ENCODE measurements at regions not wholly inside any gene's neighbourhood (a gene's known extent, or its start where the extent isn't known, plus 50 kb on each side); places are given as distances from the start of the nearest gene placed in this dataset.

GRCh38 chr19:5205937-5206750 is 134.5 kb downstream of the PTPRS start:
- no peaks in the 10 kb centered on the region for H3K4me1 ChIP-seq (ENCODE audit: control insufficient read depth, extremely low read depth, insufficient read depth, low read length)
- no peaks in the 10 kb centered on the region for H3K27me3 ChIP-seq (ENCODE audit: control insufficient read depth, extremely low read depth, insufficient read depth, low read length)
- dilution Hi-C loops (cut with MboI; ENCODE audit: extremely low pct_ligation_motif_present, low sequenced_read_pairs), result no loop called here
- no peak for FAIRE-seq
- H3K27ac ChIP-seq (ENCODE audit: control insufficient read depth, insufficient read depth, low read length), result no peak overlapping the region
- H3K9me1 ChIP-seq (ENCODE audit: control insufficient read depth, extremely low read depth, insufficient read depth, low read length), result no peaks in the 10 kb centered on the region
- no peak overlapping the region for H2AFZ ChIP-seq (ENCODE audit: control insufficient read depth, low read length)
- no peak for DNase-seq (ENCODE audit: low read depth, low spot score)
- H3K36me3 ChIP-seq (ENCODE audit: control insufficient read depth in 2 of 2, extremely low read depth in 1 of 2, insufficient read depth in 2 of 2, low read length in 2 of 2), result peaks cover 0 to 3% of the 10 kb centered on the region in 2 experiments
- no peaks in the 10 kb centered on the region for H3K79me2 ChIP-seq (ENCODE audit: control insufficient read depth, insufficient read depth, low read length)
- H3K9ac ChIP-seq (ENCODE audit: control insufficient read depth, extremely low read depth, insufficient read depth, low read length), result no peak overlapping the region
- H4K20me1 ChIP-seq (ENCODE audit: control insufficient read depth, extremely low read depth, insufficient read depth, low read length), result no peaks in the 10 kb centered on the region
- no peak overlapping the region for H3K4me3 ChIP-seq (ENCODE audit: control insufficient read depth in 2 of 3, extremely low read depth in 1 of 3, insufficient read depth in 2 of 3, low read depth in 1 of 3, low read length in 3 of 3)
- no peaks in the 10 kb centered on the region for H3K9me3 ChIP-seq (ENCODE audit: control insufficient read depth, low read depth, low read length)
- no peak overlapping the region for H3K4me2 ChIP-seq (ENCODE audit: control insufficient read depth, extremely low read depth, insufficient read depth, low read depth, low read length)
- TF ChIP-seq EZH2 (IDR thresholded peaks at IDR 0.05; ENCODE audit: low read length) (no peak), CTCF (optimal IDR thresholded peaks at IDR 0.05 in 1 of 3, IDR thresholded peaks at IDR 0.05 in 1 of 3, conservative IDR thresholded peaks at IDR 0.05 in 1 of 3; ENCODE audit: extremely low read depth in 1 of 3, insufficient read depth in 2 of 3, low read length in 3 of 3) (no peak)

GRCh38 chr19:5205381-5205780 is 135.2 kb downstream of the PTPRS start:
- Histone ChIP-seq H3K4me2 (ENCODE audit: control insufficient read depth, extremely low read depth, insufficient read depth, low read depth, low read length) (no peak overlapping the region), H3K27me3 (ENCODE audit: control insufficient read depth, extremely low read depth, insufficient read depth, low read length) (no peaks in the 10 kb centered on the region), H4K20me1 (ENCODE audit: control insufficient read depth, extremely low read depth, insufficient read depth, low read length) (no peaks in the 10 kb centered on the region), H3K79me2 (ENCODE audit: control insufficient read depth, insufficient read depth, low read length) (no peaks in the 10 kb centered on the region), H3K27ac (ENCODE audit: control insufficient read depth, insufficient read depth, low read length) (no peak overlapping the region), H3K4me1 (ENCODE audit: control insufficient read depth, extremely low read depth, insufficient read depth, low read length) (no peaks in the 10 kb centered on the region), H2AFZ (ENCODE audit: control insufficient read depth, low read length) (no peak overlapping the region), H3K36me3 (ENCODE audit: control insufficient read depth in 2 of 2, extremely low read depth in 1 of 2, insufficient read depth in 2 of 2, low read length in 2 of 2) (no peaks in the 10 kb centered on the region), H3K9me1 (ENCODE audit: control insufficient read depth, extremely low read depth, insufficient read depth, low read length) (no peaks in the 10 kb centered on the region), H3K9ac (ENCODE audit: control insufficient read depth, extremely low read depth, insufficient read depth, low read length) (no peak overlapping the region), H3K4me3 (ENCODE audit: control insufficient read depth in 2 of 3, extremely low read depth in 1 of 3, insufficient read depth in 2 of 3, low read depth in 1 of 3, low read length in 3 of 3) (no peak overlapping the region), H3K9me3 (ENCODE audit: control insufficient read depth, low read depth, low read length) (no peaks in the 10 kb centered on the region)
- dilution Hi-C loops (cut with MboI; ENCODE audit: extremely low pct_ligation_motif_present, low sequenced_read_pairs), result no loop called here
- TF ChIP-seq EZH2 (IDR thresholded peaks at IDR 0.05; ENCODE audit: low read length), result no peak
- no peak for TF ChIP-seq CTCF (optimal IDR thresholded peaks at IDR 0.05 in 1 of 3, IDR thresholded peaks at IDR 0.05 in 1 of 3, conservative IDR thresholded peaks at IDR 0.05 in 1 of 3; ENCODE audit: extremely low read depth in 1 of 3, insufficient read depth in 2 of 3, low read length in 3 of 3)
- DNase-seq (ENCODE audit: low read depth, low spot score), result no peak
- no peak for FAIRE-seq
